ENCODE measurements at regions not wholly inside any gene's neighbourhood (a gene's known extent, or its start where the extent isn't known, plus 50 kb on each side); places are given as distances from the start of the nearest gene placed in this dataset.

GRCh38 chr2:34025196-34025595 lies 426.1 kb upstream of the FAM98A start:
- DNase-seq = no peak

- DNase-seq = peak; percentile 13
Measured at GRCh38 chr2:34012715-34013302, 413.7 kb upstream of the FAM98A start.

GRCh38 chr2:34011684-34012083 lies 412.6 kb upstream of the FAM98A start:
- no peak for DNase-seq

GRCh38 chr2:34005901-34006300 lies 406.8 kb upstream of the FAM98A start:
- DNase-seq = no peak

GRCh38 chr2:34004936-34005335 lies 405.8 kb upstream of the FAM98A start:
- no peak for DNase-seq

- no peak for DNase-seq
Measured at GRCh38 chr2:34003795-34004194, 404.7 kb upstream of the FAM98A start.

- no peak for DNase-seq
Measured at GRCh38 chr2:34001557-34001956, 402.5 kb upstream of the FAM98A start.

GRCh38 chr2:33984131-33984530 lies 385.0 kb upstream of the FAM98A start:
- DNase-seq = no peak

GRCh38 chr2:33978471-33978870 lies 379.4 kb upstream of the FAM98A start:
- DNase-seq = no peak

GRCh38 chr2:33975498-33975897 lies 376.4 kb upstream of the FAM98A start:
- DNase-seq = no peak

- no peak for DNase-seq
Measured at GRCh38 chr2:33967103-33967502, 368.0 kb upstream of the FAM98A start.

GRCh38 chr2:33958591-33958990 lies 359.5 kb upstream of the FAM98A start:
- no peak for DNase-seq

GRCh38 chr2:33949371-33949770 lies 350.3 kb upstream of the FAM98A start:
- no peak for DNase-seq

- DNase-seq = no peak
Measured at GRCh38 chr2:33946193-33946592, 347.1 kb upstream of the FAM98A start.

- DNase-seq = no peak
Measured at GRCh38 chr2:33933203-33933602, 334.1 kb upstream of the FAM98A start.

GRCh38 chr2:33931164-33931563 lies 332.1 kb upstream of the FAM98A start:
- no peak for DNase-seq

GRCh38 chr2:33929467-33929866 lies 330.4 kb upstream of the FAM98A start:
- no peak for DNase-seq

- no peak for DNase-seq
Measured at GRCh38 chr2:33927756-33928155, 328.7 kb upstream of the FAM98A start.

GRCh38 chr2:33925311-33925710 lies 326.2 kb upstream of the FAM98A start:
- DNase-seq = no peak

- no peak for DNase-seq
Measured at GRCh38 chr2:33924586-33925169, 325.6 kb upstream of the FAM98A start.

GRCh38 chr2:33917252-33917651 lies 318.2 kb upstream of the FAM98A start:
- no peak for DNase-seq

- DNase-seq = no peak
Measured at GRCh38 chr2:33913071-33913616, 314.0 kb upstream of the FAM98A start.

GRCh38 chr2:33911327-33911726 lies 312.2 kb upstream of the FAM98A start:
- no peak for DNase-seq

- DNase-seq = no peak
Measured at GRCh38 chr2:33909945-33910695, 311.0 kb upstream of the FAM98A start.

All from NK-92 treated with Interleukin-12 subunit alpha and Interleukin-12 subunit beta, amount 100 ng/mL, for 24 hours (cell line).